ENCODE measurements at regions not wholly inside any gene's neighbourhood (a gene's known extent, or its start where the extent isn't known, plus 50 kb on each side); places are given as distances from the start of the nearest gene placed in this dataset.

GRCh38 chrX:46436744-46437143 is 108.5 kb downstream of the ZNF674 start:
- DNase-seq (ENCODE audit: low read depth, low spot score): no peak
- H3K27me3 ChIP-seq (ENCODE audit: control insufficient read depth, insufficient read depth, low read length): no peaks in the 10 kb centered on the region
- ATAC-seq: no peak
- no peaks in the 10 kb centered on the region for H3K36me3 ChIP-seq (ENCODE audit: control insufficient read depth, insufficient read depth, low read length)
- TF ChIP-seq REST (IDR thresholded peaks at IDR 0.05; ENCODE audit: insufficient read depth in 1 of 2, low read depth in 2 of 2, low read length in 1 of 2): no peak
- TF ChIP-seq SIN3A (IDR thresholded peaks at IDR 0.05; ENCODE audit: borderline replicate concordance, insufficient read depth, low read depth, low read length): no peak
- no peak for TF ChIP-seq POLR2AphosphoS5 (IDR thresholded peaks at IDR 0.05; ENCODE audit: low read depth, low read length)
- TF ChIP-seq TCF7L2 (IDR thresholded peaks at IDR 0.05; ENCODE audit: low read depth, low read length): no peak
- no peak for TF ChIP-seq CTCF (IDR thresholded peaks at IDR 0.05)
- H3K4me3 ChIP-seq (ENCODE audit: low read depth in 2 of 2, low read length in 2 of 2): no peak overlapping the region
- H3K4me1 ChIP-seq (ENCODE audit: control insufficient read depth, insufficient read depth, low read length): no peaks in the 10 kb centered on the region
- POLR2A ChIA-PET: no interaction called here
- intact Hi-C loops (cut with micrococcal nuclease; ENCODE audit: unreplicated experiment) (no loop called here), in situ Hi-C loops (cut with HindIII; ENCODE audit: low pct_unique_long_range_greater_than_20kb, low sequenced_read_pairs) (no loop called here)
- no peak overlapping the region for H3K27ac ChIP-seq (ENCODE audit: low read length)
- CTCF ChIA-PET: no interaction called here
- BruUV-seq (replicated peaks): no TSS peak
- no peaks in the 10 kb centered on the region for H3K9me3 ChIP-seq (ENCODE audit: control insufficient read depth, insufficient read depth, low read depth, low read length)

DNA sequence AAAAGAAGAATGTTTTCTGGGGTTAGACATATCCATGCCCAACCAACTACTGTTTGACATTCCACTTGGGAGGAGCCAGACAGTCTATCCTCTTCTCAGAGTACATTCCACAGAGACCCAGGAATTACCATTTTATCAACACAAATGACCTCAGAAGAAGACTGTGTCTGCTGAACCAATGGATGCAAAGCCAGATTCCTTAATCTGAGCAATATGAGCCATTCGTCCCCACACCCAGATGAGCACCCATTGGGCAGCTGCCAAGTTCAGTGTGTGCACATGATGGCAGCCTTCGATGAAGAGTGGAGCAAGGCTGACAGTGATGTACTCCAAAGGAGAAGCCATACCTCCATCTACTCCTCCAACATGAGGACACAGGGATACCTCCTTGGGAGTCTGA is 111.3 kb downstream of the ZNF674 start:
- no TSS peak for BruUV-seq (replicated peaks)
- no peak for ATAC-seq

More for the DNA sequence above, 111.3 kb downstream of the ZNF674 start:
- intact Hi-C loops (cut with micrococcal nuclease; ENCODE audit: unreplicated experiment) (no loop called here), in situ Hi-C loops (cut with HindIII; ENCODE audit: low pct_unique_long_range_greater_than_20kb, low sequenced_read_pairs) (no loop called here)
- H3K36me3 ChIP-seq (ENCODE audit: control insufficient read depth, insufficient read depth, low read length): no peaks in the 10 kb centered on the region
- DNase-seq (ENCODE audit: low read depth, low spot score): no peak
- no peaks in the 10 kb centered on the region for H3K27me3 ChIP-seq (ENCODE audit: control insufficient read depth, insufficient read depth, low read length)
- TF ChIP-seq CTCF (IDR thresholded peaks at IDR 0.05): no peak
- no peak for TF ChIP-seq REST (IDR thresholded peaks at IDR 0.05; ENCODE audit: insufficient read depth in 1 of 2, low read depth in 2 of 2, low read length in 1 of 2)
- TF ChIP-seq TCF7L2 (IDR thresholded peaks at IDR 0.05; ENCODE audit: low read depth, low read length): no peak
- no peak for TF ChIP-seq SIN3A (IDR thresholded peaks at IDR 0.05; ENCODE audit: borderline replicate concordance, insufficient read depth, low read depth, low read length)
- no peak for TF ChIP-seq POLR2AphosphoS5 (IDR thresholded peaks at IDR 0.05; ENCODE audit: low read depth, low read length)
- no peaks in the 10 kb centered on the region for H3K9me3 ChIP-seq (ENCODE audit: control insufficient read depth, insufficient read depth, low read depth, low read length)
- H3K4me3 ChIP-seq (ENCODE audit: low read depth in 2 of 2, low read length in 2 of 2): no peak overlapping the region
- H3K27ac ChIP-seq (ENCODE audit: low read length): no peak overlapping the region
- ChIA-PET POLR2A (no interaction called here), CTCF (no interaction called here)
- no peaks in the 10 kb centered on the region for H3K4me1 ChIP-seq (ENCODE audit: control insufficient read depth, insufficient read depth, low read length)

Data from Panc1 (cell line).